ENCODE measurements at regions not wholly inside any gene's neighbourhood (a gene's known extent, or its start where the extent isn't known, plus 50 kb on each side); places are given as distances from the start of the nearest gene placed in this dataset.
"Not testable (repeated sequence)": the region's sequence is repeated elsewhere in the genome, so short reads cannot be mapped to it uniquely, and the experiment has no call there.

DNA sequence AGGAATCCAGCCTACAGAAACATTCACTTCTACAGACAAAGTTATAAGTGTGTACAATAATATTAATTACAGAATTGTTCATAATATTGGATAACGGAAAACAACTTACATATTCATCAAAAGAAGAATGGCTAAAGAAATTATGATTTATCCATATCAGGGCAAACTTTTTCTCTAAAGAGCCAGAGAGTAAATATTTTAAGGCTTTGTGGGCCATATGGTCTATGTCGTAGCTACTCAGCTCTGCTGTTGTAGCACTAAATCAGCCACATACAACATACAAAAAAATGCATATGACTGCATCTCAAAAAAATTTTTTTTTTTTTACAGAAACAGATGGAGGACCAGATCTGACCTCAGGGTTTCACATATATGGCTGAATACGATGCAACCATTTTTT, 96.7 kb upstream of the GALNT18 start:
- H3K4me3 ChIP-seq (ENCODE audit: low read depth in 2 of 2, low read length in 2 of 2) = no peak overlapping the region
- no peak overlapping the region for H3K27ac ChIP-seq (ENCODE audit: low read length)
- no peaks in the 10 kb centered on the region for H3K9me3 ChIP-seq (ENCODE audit: control insufficient read depth, insufficient read depth, low read depth, low read length)
- H3K4me1 ChIP-seq (ENCODE audit: control insufficient read depth, insufficient read depth, low read length) = no peaks in the 10 kb centered on the region
- intact Hi-C loops (cut with micrococcal nuclease; ENCODE audit: unreplicated experiment) (no loop called here), in situ Hi-C loops (cut with HindIII; ENCODE audit: low pct_unique_long_range_greater_than_20kb, low sequenced_read_pairs) (no loop called here)
- BruUV-seq (replicated peaks) = no TSS peak
- ATAC-seq (no peak), DNase-seq (ENCODE audit: low read depth, low spot score) (no peak)
- TF ChIP-seq SIN3A (IDR thresholded peaks at IDR 0.05; ENCODE audit: borderline replicate concordance, insufficient read depth, low read depth, low read length) (no peak), POLR2AphosphoS5 (IDR thresholded peaks at IDR 0.05; ENCODE audit: low read depth, low read length) (no peak), TCF7L2 (IDR thresholded peaks at IDR 0.05; ENCODE audit: low read depth, low read length) (no peak)
- TF ChIP-seq, protein P1, sequence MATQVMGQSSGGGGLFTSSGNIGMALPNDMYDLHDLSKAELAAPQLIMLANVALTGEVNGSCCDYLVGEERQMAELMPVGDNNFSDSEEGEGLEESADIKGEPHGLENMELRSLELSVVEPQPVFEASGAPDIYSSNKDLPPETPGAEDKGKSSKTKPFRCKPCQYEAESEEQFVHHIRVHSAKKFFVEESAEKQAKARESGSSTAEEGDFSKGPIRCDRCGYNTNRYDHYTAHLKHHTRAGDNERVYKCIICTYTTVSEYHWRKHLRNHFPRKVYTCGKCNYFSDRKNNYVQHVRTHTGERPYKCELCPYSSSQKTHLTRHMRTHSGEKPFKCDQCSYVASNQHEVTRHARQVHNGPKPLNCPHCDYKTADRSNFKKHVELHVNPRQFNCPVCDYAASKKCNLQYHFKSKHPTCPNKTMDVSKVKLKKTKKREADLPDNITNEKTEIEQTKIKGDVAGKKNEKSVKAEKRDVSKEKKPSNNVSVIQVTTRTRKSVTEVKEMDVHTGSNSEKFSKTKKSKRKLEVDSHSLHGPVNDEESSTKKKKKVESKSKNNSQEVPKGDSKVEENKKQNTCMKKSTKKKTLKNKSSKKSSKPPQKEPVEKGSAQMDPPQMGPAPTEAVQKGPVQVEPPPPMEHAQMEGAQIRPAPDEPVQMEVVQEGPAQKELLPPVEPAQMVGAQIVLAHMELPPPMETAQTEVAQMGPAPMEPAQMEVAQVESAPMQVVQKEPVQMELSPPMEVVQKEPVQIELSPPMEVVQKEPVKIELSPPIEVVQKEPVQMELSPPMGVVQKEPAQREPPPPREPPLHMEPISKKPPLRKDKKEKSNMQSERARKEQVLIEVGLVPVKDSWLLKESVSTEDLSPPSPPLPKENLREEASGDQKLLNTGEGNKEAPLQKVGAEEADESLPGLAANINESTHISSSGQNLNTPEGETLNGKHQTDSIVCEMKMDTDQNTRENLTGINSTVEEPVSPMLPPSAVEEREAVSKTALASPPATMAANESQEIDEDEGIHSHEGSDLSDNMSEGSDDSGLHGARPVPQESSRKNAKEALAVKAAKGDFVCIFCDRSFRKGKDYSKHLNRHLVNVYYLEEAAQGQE (IDR thresholded peaks at IDR 0.05; ENCODE audit: insufficient read depth in 1 of 2, low read depth in 2 of 2, low read length in 1 of 2) = no peak
- TF ChIP-seq, protein P2, sequence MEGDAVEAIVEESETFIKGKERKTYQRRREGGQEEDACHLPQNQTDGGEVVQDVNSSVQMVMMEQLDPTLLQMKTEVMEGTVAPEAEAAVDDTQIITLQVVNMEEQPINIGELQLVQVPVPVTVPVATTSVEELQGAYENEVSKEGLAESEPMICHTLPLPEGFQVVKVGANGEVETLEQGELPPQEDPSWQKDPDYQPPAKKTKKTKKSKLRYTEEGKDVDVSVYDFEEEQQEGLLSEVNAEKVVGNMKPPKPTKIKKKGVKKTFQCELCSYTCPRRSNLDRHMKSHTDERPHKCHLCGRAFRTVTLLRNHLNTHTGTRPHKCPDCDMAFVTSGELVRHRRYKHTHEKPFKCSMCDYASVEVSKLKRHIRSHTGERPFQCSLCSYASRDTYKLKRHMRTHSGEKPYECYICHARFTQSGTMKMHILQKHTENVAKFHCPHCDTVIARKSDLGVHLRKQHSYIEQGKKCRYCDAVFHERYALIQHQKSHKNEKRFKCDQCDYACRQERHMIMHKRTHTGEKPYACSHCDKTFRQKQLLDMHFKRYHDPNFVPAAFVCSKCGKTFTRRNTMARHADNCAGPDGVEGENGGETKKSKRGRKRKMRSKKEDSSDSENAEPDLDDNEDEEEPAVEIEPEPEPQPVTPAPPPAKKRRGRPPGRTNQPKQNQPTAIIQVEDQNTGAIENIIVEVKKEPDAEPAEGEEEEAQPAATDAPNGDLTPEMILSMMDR (IDR thresholded peaks at IDR 0.05) = no peak
- ChIA-PET POLR2A (no interaction called here), CTCF (no interaction called here)
- no peaks in the 10 kb centered on the region for H3K36me3 ChIP-seq (ENCODE audit: control insufficient read depth, insufficient read depth, low read length)
- peaks cover 5% of the 10 kb centered on the region for H3K27me3 ChIP-seq (ENCODE audit: control insufficient read depth, insufficient read depth, low read length)

DNA sequence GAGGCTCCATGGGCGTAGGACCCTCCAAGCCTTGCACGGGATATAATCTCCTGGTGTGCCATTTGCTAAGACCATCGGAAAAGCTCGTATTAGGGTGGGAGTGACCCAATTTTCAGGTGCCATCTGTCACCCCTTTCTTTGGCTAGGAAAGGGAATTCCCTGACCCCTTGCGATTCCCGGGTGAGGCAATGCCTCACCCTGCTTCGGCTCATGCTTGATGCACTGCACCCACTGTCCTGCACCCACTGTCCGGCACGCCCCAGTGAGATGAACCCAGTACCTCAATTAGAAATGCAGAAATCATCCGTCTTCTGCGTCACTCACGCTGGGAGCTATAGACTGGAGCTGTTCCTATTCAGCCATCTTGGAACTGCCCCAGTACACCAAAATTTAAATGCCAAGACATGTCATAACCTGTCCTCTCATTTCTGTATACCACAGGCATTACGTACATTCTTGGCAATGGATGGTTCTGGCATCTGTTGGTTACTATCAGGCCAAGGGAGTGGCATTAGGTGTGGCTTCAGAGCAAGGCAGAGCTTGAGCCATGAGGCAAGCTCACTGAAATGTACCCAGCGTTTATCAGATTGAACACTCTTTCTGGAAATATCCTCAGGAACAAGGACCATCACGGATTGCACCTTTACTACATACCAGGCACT, 95.4 kb upstream of the GALNT18 start:
- no peaks in the 10 kb centered on the region for H3K9me3 ChIP-seq (ENCODE audit: control insufficient read depth, insufficient read depth, low read depth, low read length)
- H3K36me3 ChIP-seq (ENCODE audit: control insufficient read depth, insufficient read depth, low read length) = no peaks in the 10 kb centered on the region
- H3K4me1 ChIP-seq (ENCODE audit: control insufficient read depth, insufficient read depth, low read length) = no peaks in the 10 kb centered on the region
- DNase-seq (ENCODE audit: low read depth, low spot score) (no peak), ATAC-seq (no peak)
- intact Hi-C loops (cut with micrococcal nuclease; ENCODE audit: unreplicated experiment) = no loop called here
- H3K4me3 ChIP-seq (ENCODE audit: low read depth in 2 of 2, low read length in 2 of 2) = no peak overlapping the region
- peaks cover 5% of the 10 kb centered on the region for H3K27me3 ChIP-seq (ENCODE audit: control insufficient read depth, insufficient read depth, low read length)
- no peak overlapping the region for H3K27ac ChIP-seq (ENCODE audit: low read length)
- no TSS peak for BruUV-seq (replicated peaks)
- POLR2A ChIA-PET = no interaction called here
- in situ Hi-C loops (cut with HindIII; ENCODE audit: low pct_unique_long_range_greater_than_20kb, low sequenced_read_pairs) = no loop called here
- CTCF ChIA-PET = no interaction called here
- TF ChIP-seq SIN3A (IDR thresholded peaks at IDR 0.05; ENCODE audit: borderline replicate concordance, insufficient read depth, low read depth, low read length) (no peak), POLR2AphosphoS5 (IDR thresholded peaks at IDR 0.05; ENCODE audit: low read depth, low read length) (no peak), TCF7L2 (IDR thresholded peaks at IDR 0.05; ENCODE audit: low read depth, low read length) (no peak)
- TF ChIP-seq, protein P1 (IDR thresholded peaks at IDR 0.05; ENCODE audit: insufficient read depth in 1 of 2, low read depth in 2 of 2, low read length in 1 of 2) = no peak
- TF ChIP-seq, protein P2 (IDR thresholded peaks at IDR 0.05) = no peak

DNA sequence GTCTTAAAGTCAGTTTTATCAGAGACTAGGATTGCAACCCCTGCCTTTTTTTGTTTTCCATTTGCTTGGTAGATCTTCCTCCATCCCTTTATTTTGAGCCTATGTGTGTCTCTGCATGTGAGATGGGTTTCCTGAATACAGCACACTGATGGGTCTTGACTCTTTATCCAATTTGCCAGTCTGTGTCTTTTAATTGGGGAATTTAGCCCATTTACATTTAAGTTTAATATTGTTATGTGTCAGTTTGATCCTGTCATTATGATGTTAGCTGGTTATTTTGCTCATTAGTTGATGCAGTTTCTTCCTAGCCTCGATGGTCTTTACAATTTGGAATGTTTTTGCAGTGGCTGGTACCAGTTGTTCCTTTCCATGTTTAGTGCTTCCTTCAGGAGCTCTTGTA, 93.3 kb upstream of the GALNT18 start:
- H3K9me3 ChIP-seq (ENCODE audit: control insufficient read depth, insufficient read depth, low read depth, low read length); H3K36me3 ChIP-seq (ENCODE audit: control insufficient read depth, insufficient read depth, low read length); H3K27ac ChIP-seq (ENCODE audit: low read length); H3K4me3 ChIP-seq (ENCODE audit: low read depth in 2 of 2, low read length in 2 of 2); BruUV-seq (replicated peaks); in situ Hi-C loops (cut with HindIII; ENCODE audit: low pct_unique_long_range_greater_than_20kb, low sequenced_read_pairs); H3K4me1 ChIP-seq (ENCODE audit: control insufficient read depth, insufficient read depth, low read length); intact Hi-C loops (cut with micrococcal nuclease; ENCODE audit: unreplicated experiment); CTCF ChIA-PET; ATAC-seq; DNase-seq (ENCODE audit: low read depth, low spot score); POLR2A ChIA-PET: not testable (repeated sequence)
- H3K27me3 ChIP-seq (ENCODE audit: control insufficient read depth, insufficient read depth, low read length) = peaks cover 10% of the 10 kb centered on the region
